ENCODE measurements at regions not wholly inside any gene's neighbourhood (a gene's known extent, or its start where the extent isn't known, plus 50 kb on each side); places are given as distances from the start of the nearest gene placed in this dataset.

GRCh38 chr4:19720190-19720589 is 531.5 kb upstream of the SLIT2 start:
- no peak for DNase-seq (ENCODE audit: low spot score)

DNA sequence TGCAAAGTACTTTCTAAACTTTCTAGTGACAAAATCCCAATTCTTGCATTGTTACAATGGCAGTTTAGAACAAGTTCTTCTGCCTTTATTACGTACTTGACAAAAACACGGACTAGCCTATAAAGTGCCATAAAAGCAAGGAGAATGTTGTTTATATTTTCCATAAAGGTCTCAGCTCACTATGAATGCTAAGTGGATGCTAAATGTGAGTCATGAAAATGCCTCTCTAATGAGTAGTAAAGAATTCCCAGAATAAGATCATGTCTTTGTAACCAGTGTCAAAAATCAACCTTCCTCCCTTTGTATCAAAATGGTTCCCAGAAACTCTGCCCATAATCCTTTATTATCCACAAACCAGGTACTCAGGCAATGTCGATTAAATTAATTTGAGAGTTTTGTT is 539.8 kb upstream of the SLIT2 start:
- DNase-seq (ENCODE audit: low spot score) = no peak

- no peak for DNase-seq (ENCODE audit: low spot score)
Observed at GRCh38 chr4:19707876-19708275, 543.8 kb upstream of the SLIT2 start.

GRCh38 chr4:19703391-19703790 is 548.3 kb upstream of the SLIT2 start:
- DNase-seq (ENCODE audit: low spot score) = no peak

- no peak for DNase-seq (ENCODE audit: low spot score)
Observed at GRCh38 chr4:19700992-19701391, 550.7 kb upstream of the SLIT2 start.

DNA sequence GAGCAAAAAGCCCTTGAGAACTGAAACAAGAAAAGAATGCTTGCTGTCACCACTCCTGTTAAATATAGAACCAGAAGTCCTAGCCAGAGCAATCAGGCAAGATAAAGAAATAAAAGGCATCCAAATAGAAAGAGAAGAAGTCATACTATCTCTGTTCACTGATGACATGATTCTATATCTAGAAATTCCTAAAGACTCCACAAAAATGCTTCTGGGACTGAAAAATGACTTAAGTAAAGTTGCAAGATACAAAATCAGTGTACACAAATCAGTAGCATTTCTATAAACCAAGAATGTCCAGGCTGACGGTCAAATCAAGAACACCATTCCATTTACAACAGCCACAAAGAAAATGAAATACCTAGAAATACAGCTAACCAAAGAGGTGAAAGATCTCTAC is 552.7 kb upstream of the SLIT2 start:
- DNase-seq (ENCODE audit: low spot score) = no peak

DNA sequence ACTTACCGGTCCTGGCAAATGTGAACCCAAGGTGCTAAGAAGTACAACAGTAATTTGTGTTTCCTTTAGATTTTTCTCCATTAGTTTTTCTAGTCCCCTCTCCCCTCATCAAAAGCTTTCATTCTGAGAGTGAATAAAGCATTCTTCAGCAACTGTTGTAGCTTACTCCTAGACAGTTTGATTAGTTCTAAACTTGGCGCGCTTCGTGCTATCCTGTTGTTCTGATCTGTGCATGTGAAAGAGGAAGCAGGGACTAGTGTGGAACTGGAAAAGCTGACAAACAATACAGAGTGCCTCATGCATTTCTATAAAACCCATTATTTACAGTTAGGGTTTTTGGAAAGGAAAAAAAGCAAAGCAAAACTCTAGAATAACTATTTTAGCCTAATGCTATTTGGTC is 556.9 kb upstream of the SLIT2 start:
- no peak for DNase-seq (ENCODE audit: low spot score)

- DNase-seq (ENCODE audit: low spot score) = no peak
Observed at GRCh38 chr4:19693936-19694570, 557.7 kb upstream of the SLIT2 start.

DNA sequence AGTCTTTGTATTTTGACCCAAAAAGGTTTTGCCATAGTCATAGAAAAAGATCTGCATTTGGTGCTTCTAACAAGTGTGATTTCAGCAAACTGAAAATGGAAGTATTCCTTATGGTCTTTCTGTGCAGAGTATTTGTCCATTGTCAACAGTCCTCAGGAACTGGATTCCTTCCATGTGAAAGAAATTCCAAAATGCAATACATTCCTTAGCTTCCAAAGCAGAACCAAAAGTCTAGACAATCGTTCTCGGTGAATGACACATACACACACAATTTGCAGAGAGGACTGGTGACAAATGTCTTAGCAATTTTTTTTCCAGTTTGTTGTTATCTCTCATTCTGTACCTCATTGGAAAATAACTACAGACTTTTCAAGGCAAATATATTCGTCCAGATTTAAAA is 562.2 kb upstream of the SLIT2 start:
- DNase-seq (ENCODE audit: low spot score) = no peak

- no peak for DNase-seq (ENCODE audit: low spot score)
Observed at GRCh38 chr4:19686456-19686855, 565.2 kb upstream of the SLIT2 start.

GRCh38 chr4:19684084-19684483 is 567.6 kb upstream of the SLIT2 start:
- no peak for DNase-seq (ENCODE audit: low spot score)

- DNase-seq (ENCODE audit: low spot score) = no peak
Observed at GRCh38 chr4:19683426-19683825, 568.3 kb upstream of the SLIT2 start.

DNA sequence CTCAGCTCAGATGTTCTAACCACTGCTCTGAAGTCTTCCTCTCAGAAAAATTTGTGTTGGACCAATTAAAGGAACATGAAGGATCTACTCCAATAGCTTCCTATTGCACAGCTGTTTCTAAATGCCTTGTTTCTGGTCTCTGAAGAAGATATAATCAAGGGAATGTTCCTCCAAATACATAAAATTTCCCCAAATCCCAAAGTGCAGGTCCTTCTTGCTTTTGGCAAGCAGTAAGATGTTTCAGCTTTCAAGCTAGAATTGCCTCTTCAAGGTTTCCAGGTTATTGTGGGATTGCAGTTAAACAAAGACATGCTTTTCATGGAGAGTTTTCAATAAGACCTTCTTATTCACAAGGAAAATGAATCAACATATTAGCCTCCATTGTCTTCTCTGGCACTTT is 574.5 kb upstream of the SLIT2 start:
- DNase-seq (ENCODE audit: low spot score) = no peak

- no peak for DNase-seq (ENCODE audit: low spot score)
Observed at GRCh38 chr4:19675172-19675811, 576.4 kb upstream of the SLIT2 start.

DNA sequence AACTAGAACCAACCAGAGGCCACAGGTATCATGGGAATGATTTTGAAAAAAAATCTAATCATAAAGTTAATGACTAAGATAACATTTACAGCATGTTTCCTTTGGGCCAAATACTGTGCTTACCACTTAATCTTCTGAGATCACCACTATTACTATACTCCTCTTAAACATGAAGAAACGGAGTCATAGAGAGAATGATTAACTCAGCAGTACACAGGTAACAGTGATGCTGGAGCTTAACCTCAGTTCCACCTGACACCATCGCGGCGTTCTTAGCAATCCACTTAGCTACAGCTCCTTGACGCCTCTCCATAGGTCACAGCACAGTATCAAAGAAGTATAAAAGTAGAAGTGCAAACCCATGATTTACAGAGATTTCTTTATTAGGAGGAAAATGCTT is 592.6 kb upstream of the SLIT2 start:
- DNase-seq (ENCODE audit: low spot score) = no peak

DNA sequence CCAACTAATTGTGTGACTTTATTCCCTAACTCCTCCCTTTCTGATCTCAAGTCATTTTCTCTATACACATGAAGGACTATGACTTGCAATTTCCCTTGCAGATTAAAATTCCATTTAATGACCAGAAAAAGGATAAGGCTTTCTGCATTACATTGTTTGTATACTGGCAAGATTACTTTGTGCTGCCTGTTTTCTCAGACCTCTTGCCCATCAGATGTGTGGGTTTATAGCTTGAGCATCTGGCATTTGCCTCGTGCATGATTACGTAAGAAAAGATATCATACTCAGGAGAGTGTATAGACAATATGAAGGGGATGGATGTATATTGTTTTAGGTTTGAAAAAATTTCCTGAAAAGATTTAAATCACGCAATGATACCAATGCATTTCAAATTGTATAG is 593.8 kb upstream of the SLIT2 start:
- no peak for DNase-seq (ENCODE audit: low spot score)

- no peak for DNase-seq (ENCODE audit: low spot score)
Observed at GRCh38 chr4:19655666-19656065, 596.0 kb upstream of the SLIT2 start.

DNA sequence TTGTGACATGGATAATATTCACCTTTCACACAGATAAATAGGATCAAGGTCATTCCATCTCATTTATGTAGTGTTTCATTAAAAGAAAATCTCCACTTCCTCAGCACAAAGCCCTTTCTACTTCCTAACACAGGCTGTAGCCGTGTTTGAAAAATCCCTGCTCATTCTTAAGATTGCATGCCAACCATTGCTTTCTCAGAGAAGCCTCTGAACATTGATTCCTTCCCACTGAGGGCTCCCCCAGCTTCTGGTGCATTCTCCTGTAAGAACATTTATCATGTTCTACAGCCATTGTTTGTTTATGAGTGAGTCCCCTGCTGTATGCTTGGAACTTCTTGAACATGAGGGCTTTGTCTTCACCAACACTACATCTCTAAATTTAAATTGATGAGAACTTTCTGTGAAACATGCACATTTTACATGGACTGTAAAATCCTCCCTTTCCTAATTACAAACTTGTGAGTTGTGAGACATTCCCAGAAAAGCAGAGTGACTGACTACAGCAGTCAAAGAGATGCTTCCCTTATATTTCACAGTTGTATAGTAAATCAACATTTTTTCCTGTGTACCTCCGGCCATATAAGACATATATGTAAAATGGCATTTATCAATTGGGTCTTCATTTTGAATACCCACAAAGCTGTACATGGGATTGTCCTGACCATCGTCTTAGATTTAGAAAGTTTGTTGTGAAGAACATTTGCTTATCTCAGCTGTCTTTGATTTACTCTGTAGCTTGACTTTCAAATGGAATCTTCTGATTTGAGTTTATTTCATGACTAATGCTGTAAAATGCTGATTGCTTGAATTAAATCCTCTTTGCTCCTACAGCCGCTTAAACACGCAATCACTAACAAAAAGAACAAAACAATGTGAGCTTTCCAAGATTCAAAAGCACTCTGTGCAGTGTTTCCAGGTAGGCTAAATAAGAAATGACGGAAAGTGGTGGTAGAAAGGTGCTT is 600.5 kb upstream of the SLIT2 start:
- no peak for DNase-seq (ENCODE audit: low spot score)

GRCh38 chr4:19645589-19645988 is 606.1 kb upstream of the SLIT2 start:
- DNase-seq (ENCODE audit: low spot score) = no peak

GRCh38 chr4:19636451-19636850 is 615.3 kb upstream of the SLIT2 start:
- no peak for DNase-seq (ENCODE audit: low spot score)

DNA sequence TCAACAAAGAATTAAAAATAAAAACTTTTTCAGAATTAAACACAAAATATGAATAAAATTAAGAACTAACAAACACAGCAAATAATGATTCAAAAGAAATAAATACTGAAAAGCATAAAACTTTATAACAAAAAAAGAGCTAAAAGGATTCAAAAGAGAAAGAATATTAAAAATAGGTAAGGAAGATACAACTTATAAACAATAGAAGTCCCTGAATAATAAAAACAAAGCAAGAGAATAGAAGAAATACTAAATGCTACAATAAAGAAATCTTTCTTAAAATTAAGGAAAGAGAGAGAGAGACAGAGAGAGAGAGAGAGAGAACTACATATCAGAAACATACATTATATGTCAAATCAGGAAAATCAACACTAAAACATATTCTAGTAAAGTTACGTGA is 619.9 kb upstream of the SLIT2 start:
- no peak for DNase-seq (ENCODE audit: low spot score)

GRCh38 chr4:19623866-19624265 is 627.8 kb upstream of the SLIT2 start:
- DNase-seq (ENCODE audit: low spot score) = no peak

DNA sequence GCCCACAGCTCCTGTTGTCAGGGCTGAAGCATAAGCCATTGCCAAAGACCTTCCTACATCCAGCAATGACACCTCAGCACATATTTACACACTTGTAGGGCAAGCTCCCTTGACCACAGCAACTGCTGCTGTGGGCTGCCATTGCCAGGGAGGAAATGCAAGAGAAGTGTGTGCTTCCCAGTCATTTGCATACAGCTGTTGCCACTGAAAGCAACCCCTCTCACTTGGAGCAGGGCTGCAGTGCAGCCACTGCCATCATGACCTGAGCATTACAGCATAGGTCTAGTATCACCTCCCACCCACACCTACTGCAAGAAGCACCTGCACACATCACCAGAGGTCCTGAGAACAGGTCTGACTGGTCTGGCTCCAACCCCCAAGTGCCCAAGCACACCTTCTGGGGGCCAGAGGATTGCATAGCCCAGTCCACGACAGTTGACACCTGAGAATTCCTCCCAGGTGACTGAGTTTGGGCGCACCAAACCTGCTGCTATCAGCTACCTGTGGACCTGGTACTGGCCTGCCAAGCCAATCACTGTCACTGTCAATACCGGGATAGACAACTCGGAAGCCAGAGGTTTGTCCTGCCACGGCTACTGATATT is 636.5 kb upstream of the SLIT2 start:
- no peak for DNase-seq (ENCODE audit: low spot score)

Measured in CD4-positive, alpha-beta T cell treated with Interleukin-15 for 4 hours (primary cell).